NT2/D1 (cell line): ENCODE measurements at regions not wholly inside any gene's neighbourhood (a gene's known extent, or its start where the extent isn't known, plus 50 kb on each side); places are given as distances from the start of the nearest gene placed in this dataset.

Experiments used
- YY1 ChIP-seq: IDR thresholded peaks from 2 replicates; pipeline ENCODE4 v1.6.1; 2011; ENCODE audit not compliant: insufficient read length, insufficient read depth
- ZNF274 ChIP-seq: IDR thresholded peaks from 2 replicates; pipeline ENCODE4 v1.6.1; 2011; ENCODE audit warnings: mild to moderate bottlenecking, low read depth, low read length

- TF ChIP-seq ZNF274 (no peak), YY1 (no peak)
These were observed 243.4 kb downstream of the MIAT start for GRCh38 chr22:26900787-26901186.
